GM19467 (cell line): ENCODE measurements at regions not wholly inside any gene's neighbourhood (a gene's known extent, or its start where the extent isn't known, plus 50 kb on each side); places are given as distances from the start of the nearest gene placed in this dataset.

ENCODE experiments used
- ATAC-seq: cut with Tn5 transposase; IDR thresholded peaks from one replicate; pipeline ENCODE4 v1.9.1; 2021; ENCODE audit warnings: mild to moderate bottlenecking, moderate library complexity; ENCODE audit not compliant: unreplicated experiment

GRCh38 chr20:48066851-48067250 lies 281.6 kb upstream of the SULF2 start:
- ATAC-seq: no peak

GRCh38 chr20:48066246-48066645 lies 281.0 kb upstream of the SULF2 start:
- ATAC-seq: no peak

- ATAC-seq: no peak
Measured at GRCh38 chr20:48065833-48066232, 280.6 kb upstream of the SULF2 start.

- ATAC-seq: no peak
Measured at GRCh38 chr20:48064929-48065328, 279.6 kb upstream of the SULF2 start.

- ATAC-seq: no peak
Measured at GRCh38 chr20:48060841-48061720, 275.8 kb upstream of the SULF2 start.

- no peak for ATAC-seq
Measured at GRCh38 chr20:48058611-48059559, 273.6 kb upstream of the SULF2 start.

- ATAC-seq: no peak
Measured at GRCh38 chr20:48057739-48058138, 272.5 kb upstream of the SULF2 start.

GRCh38 chr20:48057251-48057650 lies 272.0 kb upstream of the SULF2 start:
- ATAC-seq: no peak

- no peak for ATAC-seq
Measured at GRCh38 chr20:48056218-48056617, 270.9 kb upstream of the SULF2 start.

- ATAC-seq: no peak
Measured at GRCh38 chr20:48054051-48054450, 268.8 kb upstream of the SULF2 start.

GRCh38 chr20:48052475-48052835 lies 267.2 kb upstream of the SULF2 start:
- ATAC-seq: no peak

GRCh38 chr20:48051794-48052474 lies 266.7 kb upstream of the SULF2 start:
- no peak for ATAC-seq

- ATAC-seq: no peak
Measured at GRCh38 chr20:48049641-48050040, 264.4 kb upstream of the SULF2 start.

- ATAC-seq: no peak
Measured at GRCh38 chr20:48049171-48049570, 263.9 kb upstream of the SULF2 start.

GRCh38 chr20:48047447-48047846 lies 262.2 kb upstream of the SULF2 start:
- ATAC-seq: no peak

GRCh38 chr20:48042628-48043027 lies 257.3 kb upstream of the SULF2 start:
- no peak for ATAC-seq

- ATAC-seq: no peak
Measured at GRCh38 chr20:48041078-48041780, 255.9 kb upstream of the SULF2 start.

- ATAC-seq: no peak
Measured at GRCh38 chr20:48040491-48040890, 255.2 kb upstream of the SULF2 start.

GRCh38 chr20:48040051-48040450 lies 254.8 kb upstream of the SULF2 start:
- no peak for ATAC-seq

- no peak for ATAC-seq
Measured at GRCh38 chr20:48039514-48039913, 254.2 kb upstream of the SULF2 start.

- ATAC-seq: no peak
Measured at GRCh38 chr20:48038713-48039112, 253.4 kb upstream of the SULF2 start.
